ENCODE measurements at regions not wholly inside any gene's neighbourhood (a gene's known extent, or its start where the extent isn't known, plus 50 kb on each side); places are given as distances from the start of the nearest gene placed in this dataset.

DNA sequence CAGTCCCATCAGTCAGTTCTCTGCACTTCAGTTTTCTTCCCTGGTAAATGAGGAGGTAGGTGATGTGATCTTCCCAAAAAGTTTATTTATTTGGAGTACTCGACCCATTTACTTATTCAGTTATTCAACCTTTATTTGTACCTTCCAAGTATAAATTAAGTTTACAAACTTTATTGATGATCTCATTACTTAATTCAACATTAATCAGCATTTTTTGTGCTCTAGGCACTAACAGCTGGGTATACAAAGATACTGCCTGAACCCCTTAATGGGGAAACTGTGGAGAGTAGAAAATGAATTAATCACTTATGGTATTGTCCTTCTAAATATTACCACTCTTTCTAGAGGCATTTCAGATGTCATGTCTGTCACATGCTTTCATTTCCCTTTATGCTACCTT lies 293.3 kb downstream of the DLEU7 start:
- no peak for TF ChIP-seq POLR2A (IDR thresholded peaks at IDR 0.05; ENCODE audit: low read depth, low read length)
- TF ChIP-seq POLR2AphosphoS5 (IDR thresholded peaks at IDR 0.05; ENCODE audit: low read depth, low read length), result no peak

Measured in GM12891 (cell line).